ENCODE measurements at regions not wholly inside any gene's neighbourhood (a gene's known extent, or its start where the extent isn't known, plus 50 kb on each side); places are given as distances from the start of the nearest gene placed in this dataset.

DNA sequence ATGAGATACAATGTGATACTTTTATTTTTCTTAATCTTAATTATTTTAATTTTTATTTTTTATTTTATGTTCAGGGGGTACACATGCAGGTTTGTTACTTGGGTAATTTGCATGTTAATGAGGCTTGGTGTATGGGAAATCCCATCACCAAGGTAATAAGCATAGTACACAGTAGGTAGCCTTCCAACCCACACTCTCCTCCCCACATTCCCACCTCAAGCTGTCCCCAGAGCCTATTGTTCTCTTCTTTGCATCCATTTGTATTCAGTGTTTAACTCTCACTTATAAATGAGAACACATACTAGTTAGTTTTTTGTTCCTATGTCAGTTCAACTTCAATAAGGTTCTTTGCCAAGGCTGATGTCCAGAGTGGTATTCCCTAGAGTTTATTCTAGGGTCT is 1375.4 kb downstream of the NSUN3 start:
- TF ChIP-seq, protein P1, sequence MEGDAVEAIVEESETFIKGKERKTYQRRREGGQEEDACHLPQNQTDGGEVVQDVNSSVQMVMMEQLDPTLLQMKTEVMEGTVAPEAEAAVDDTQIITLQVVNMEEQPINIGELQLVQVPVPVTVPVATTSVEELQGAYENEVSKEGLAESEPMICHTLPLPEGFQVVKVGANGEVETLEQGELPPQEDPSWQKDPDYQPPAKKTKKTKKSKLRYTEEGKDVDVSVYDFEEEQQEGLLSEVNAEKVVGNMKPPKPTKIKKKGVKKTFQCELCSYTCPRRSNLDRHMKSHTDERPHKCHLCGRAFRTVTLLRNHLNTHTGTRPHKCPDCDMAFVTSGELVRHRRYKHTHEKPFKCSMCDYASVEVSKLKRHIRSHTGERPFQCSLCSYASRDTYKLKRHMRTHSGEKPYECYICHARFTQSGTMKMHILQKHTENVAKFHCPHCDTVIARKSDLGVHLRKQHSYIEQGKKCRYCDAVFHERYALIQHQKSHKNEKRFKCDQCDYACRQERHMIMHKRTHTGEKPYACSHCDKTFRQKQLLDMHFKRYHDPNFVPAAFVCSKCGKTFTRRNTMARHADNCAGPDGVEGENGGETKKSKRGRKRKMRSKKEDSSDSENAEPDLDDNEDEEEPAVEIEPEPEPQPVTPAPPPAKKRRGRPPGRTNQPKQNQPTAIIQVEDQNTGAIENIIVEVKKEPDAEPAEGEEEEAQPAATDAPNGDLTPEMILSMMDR (conservative IDR thresholded peaks at IDR 0.05; ENCODE audit: low read depth, low read length): no peak
- TF ChIP-seq EZH2 (IDR thresholded peaks at IDR 0.05; ENCODE audit: low read length, unreplicated experiment): no peak
- TF ChIP-seq EZH2phosphoT487 (IDR thresholded peaks at IDR 0.05; ENCODE audit: borderline replicate concordance, low read length): no peak

All from PC-3 (cell line).